PC-9 (cell line): ENCODE measurements at regions not wholly inside any gene's neighbourhood (a gene's known extent, or its start where the extent isn't known, plus 50 kb on each side); places are given as distances from the start of the nearest gene placed in this dataset.

Experiments
- BruUV-seq: library from RNA; stranded (reverse); fragments of 400-500 nt; replicated peaks from 2 replicates; lab custom pipeline; 2021; lab: Mats Ljungman, UMichigan
- CTCF ChIA-PET: fragments of 300-600 bp; sonication (Branson Sonifier 250); formaldehyde crosslinking; loops from one replicate; lab custom pipeline; 2022; ENCODE audit warnings: antibody characterized with exemption; lab: Charles Lee
- POLR2A ChIA-PET: fragments of 300-600 bp; sonication (Branson Sonifier 250); formaldehyde crosslinking; loops from one replicate; lab custom pipeline; 2022; ENCODE audit warnings: antibody characterized with exemption; ENCODE audit not compliant: unreplicated experiment; lab: Charles Lee
- DNase-seq, 2 experiments: peaks; one replicate each; pipeline versions ENCODE4 v3.0.0 to v3.0.0-alpha.2; 2015 to 2022; ENCODE audit warnings: mixed read lengths in 1 of 2
- H2AFZ ChIP-seq: fragments of 200-600 bp; sonication (generic); 2 replicates; pipeline ENCODE4 v1.8.1; 2017; ENCODE audit warnings: antibody characterized with exemption
- H3F3A ChIP-seq: fragments of 200-600 bp; sonication (generic); 2 replicates; pipeline ENCODE4 v1.8.1; 2017; ENCODE audit warnings: antibody characterized with exemption, mild to moderate bottlenecking, low read depth; ENCODE audit not compliant: insufficient read depth
- H3K27ac ChIP-seq: fragments of 200-600 bp; sonication (generic); 2 replicates; pipeline ENCODE4 v1.6.1; 2016; ENCODE audit warnings: mixed run types
- H3K27me3 ChIP-seq: fragments of 200-600 bp; sonication (generic); 2 replicates; pipeline ENCODE4 v1.6.1; 2016; ENCODE audit warnings: low read depth, mixed run types; ENCODE audit not compliant: insufficient read depth
- H3K36me3 ChIP-seq: fragments of 200-600 bp; sonication (generic); 2 replicates; pipeline ENCODE4 v1.6.1; 2016; ENCODE audit warnings: low read depth, mixed run types
- H3K4me1 ChIP-seq: fragments of 200-600 bp; sonication (generic); replicated peaks from 2 replicates; pipeline ENCODE4 v1.6.1; 2016; ENCODE audit warnings: mixed run types; ENCODE audit not compliant: insufficient read depth
- H3K4me2 ChIP-seq: fragments of 200-600 bp; sonication (generic); 2 replicates; pipeline ENCODE4 v1.6.1; 2017; ENCODE audit warnings: mixed run types
- H3K4me3 ChIP-seq: fragments of 200-600 bp; sonication (generic); 2 replicates; pipeline ENCODE4 v1.6.1; 2016; ENCODE audit warnings: mixed run types
- H3K79me2 ChIP-seq: fragments of 200-600 bp; sonication (generic); 2 replicates; pipeline ENCODE4 v1.6.1; 2017; ENCODE audit warnings: low read depth, mixed run types
- H3K9me2 ChIP-seq: fragments of 200-600 bp; sonication (generic); 2 replicates; pipeline ENCODE4 v1.8.1; 2017; ENCODE audit warnings: mild to moderate bottlenecking; ENCODE audit not compliant: insufficient read depth
- H3K9me3 ChIP-seq: fragments of 200-600 bp; sonication (generic); 2 replicates; pipeline ENCODE4 v1.8.1; 2016; ENCODE audit warnings: low read depth; ENCODE audit not compliant: insufficient read depth
- H4K20me1 ChIP-seq: fragments of 200-600 bp; sonication (generic); 2 replicates; pipeline ENCODE4 v1.8.1; 2017; ENCODE audit not compliant: insufficient read depth
- CTCF ChIP-seq: fragments of 200-600 bp; sonication (generic); conservative IDR thresholded peaks from 2 replicates; pipeline ENCODE4 v1.6.1; 2017; ENCODE audit warnings: mixed run types, antibody characterized with exemption, mild to moderate bottlenecking, moderate library complexity
- EZH2 ChIP-seq: fragments of 200-600 bp; sonication (generic); IDR thresholded peaks from 2 replicates; pipeline ENCODE4 v1.8.0; 2017; ENCODE audit warnings: antibody characterized with exemption, low read depth
- intact Hi-C: fragments of 100-400 bp; cut with micrococcal nuclease; formaldehyde crosslinking; loops from one replicate; pipeline ENCODE4 v1.10.0; 2022; ENCODE audit not compliant: unreplicated experiment

GRCh38 chr16:73265935-73266334 lies 218.0 kb upstream of the ZFHX3 start:
- ChIA-PET POLR2A (no interaction called here), CTCF (no interaction called here)
- no peak overlapping the region for H2AFZ ChIP-seq
- no peak for DNase-seq
- no peak overlapping the region for H3K4me2 ChIP-seq
- no peak overlapping the region for H3K4me3 ChIP-seq
- H3K27ac ChIP-seq: no peak overlapping the region
- no peaks in the 10 kb centered on the region for H3K9me2 ChIP-seq
- TF ChIP-seq EZH2 (no peak), CTCF (no peak)
- no TSS peak for BruUV-seq
- H3K79me2 ChIP-seq: no peaks in the 10 kb centered on the region
- H3K4me1 ChIP-seq: no peaks in the 10 kb centered on the region
- no peaks in the 10 kb centered on the region for H4K20me1 ChIP-seq
- H3F3A ChIP-seq: no peaks in the 10 kb centered on the region
- H3K36me3 ChIP-seq: no peaks in the 10 kb centered on the region
- H3K9me3 ChIP-seq: no peaks in the 10 kb centered on the region
- intact Hi-C loops: no loop called here
- H3K27me3 ChIP-seq: peaks cover 74% of the 10 kb centered on the region

- TF ChIP-seq EZH2: no peak
- no peak for TF ChIP-seq CTCF
- no peak overlapping the region for H2AFZ ChIP-seq
- CTCF ChIA-PET: no interaction called here
- POLR2A ChIA-PET: no interaction called here
- H3K4me1 ChIP-seq: no peaks in the 10 kb centered on the region
- intact Hi-C loops: no loop called here
- no peaks in the 10 kb centered on the region for H3K9me2 ChIP-seq
- H3K79me2 ChIP-seq: no peaks in the 10 kb centered on the region
- no peak overlapping the region for H3K4me2 ChIP-seq
- no peaks in the 10 kb centered on the region for H4K20me1 ChIP-seq
- peaks cover 75% of the 10 kb centered on the region for H3K27me3 ChIP-seq
- H3K36me3 ChIP-seq: no peaks in the 10 kb centered on the region
- BruUV-seq: no TSS peak
- no peak overlapping the region for H3K4me3 ChIP-seq
- no peaks in the 10 kb centered on the region for H3K9me3 ChIP-seq
- no peak for DNase-seq
- H3F3A ChIP-seq: no peaks in the 10 kb centered on the region
- H3K27ac ChIP-seq: no peak overlapping the region
Measured at GRCh38 chr16:73265124-73265837, 217.4 kb upstream of the ZFHX3 start.

- Histone ChIP-seq H3K4me2 (no peak overlapping the region), H3F3A (no peaks in the 10 kb centered on the region), H3K4me3 (no peak overlapping the region), H3K27ac (no peak overlapping the region), H3K27me3 (peaks cover 73% of the 10 kb centered on the region), H3K9me3 (no peaks in the 10 kb centered on the region), H2AFZ (no peak overlapping the region), H3K36me3 (no peaks in the 10 kb centered on the region), H3K4me1 (no peaks in the 10 kb centered on the region), H3K79me2 (no peaks in the 10 kb centered on the region), H3K9me2 (no peaks in the 10 kb centered on the region), H4K20me1 (no peaks in the 10 kb centered on the region)
- ChIA-PET CTCF (no interaction called here), POLR2A (no interaction called here)
- TF ChIP-seq EZH2: no peak
- DNase-seq: no peak
- no TSS peak for BruUV-seq
- intact Hi-C loops: no loop called here
Measured at GRCh38 chr16:73262931-73263330, 215.0 kb upstream of the ZFHX3 start.

- H2AFZ ChIP-seq: no peak overlapping the region
- CTCF ChIA-PET: no interaction called here
- H3K4me2 ChIP-seq: no peak overlapping the region
- TF ChIP-seq CTCF (no peak), EZH2 (no peak)
- BruUV-seq: no TSS peak
- H3K36me3 ChIP-seq: no peaks in the 10 kb centered on the region
- intact Hi-C loops: no loop called here
- peaks cover 26% of the 10 kb centered on the region for H3K27me3 ChIP-seq
- no peaks in the 10 kb centered on the region for H3K9me3 ChIP-seq
- no peaks in the 10 kb centered on the region for H3K4me1 ChIP-seq
- no peaks in the 10 kb centered on the region for H3K79me2 ChIP-seq
- POLR2A ChIA-PET: no interaction called here
- peak in 1 of 2 experiments; percentile 48 for DNase-seq
- no peak overlapping the region for H3K27ac ChIP-seq
- no peaks in the 10 kb centered on the region for H3K9me2 ChIP-seq
- no peaks in the 10 kb centered on the region for H4K20me1 ChIP-seq
- no peaks in the 10 kb centered on the region for H3F3A ChIP-seq
- H3K4me3 ChIP-seq: no peak overlapping the region
Measured at GRCh38 chr16:73255031-73255430, 207.1 kb upstream of the ZFHX3 start.
